Sigmoid colon (tissue), 6 donors: ENCODE measurements at regions not wholly inside any gene's neighbourhood (a gene's known extent, or its start where the extent isn't known, plus 50 kb on each side); places are given as distances from the start of the nearest gene placed in this dataset.

Experiments used
- DNase-seq: peaks from one replicate; pipeline ENCODE4 v3.0.0-alpha.2; 2019
- H3K27ac ChIP-seq, 4 donors: fragments of 200-600 bp; sonication (generic); one replicate each; pipeline ENCODE4 v1.5.1; 2016 to 2019; ENCODE audit warnings: mild to moderate bottlenecking in 1 of 4
- H3K27me3 ChIP-seq, 3 donors: fragments of 200-600 bp; sonication (generic); one replicate each; pipeline ENCODE4 v1.5.1; 2019; ENCODE audit warnings: mild to moderate bottlenecking in 1 of 3
- H3K36me3 ChIP-seq, 4 donors: fragments of 200-600 bp; sonication (generic); one replicate each; pipeline ENCODE4 v1.5.1; 2016 to 2019
- H3K4me1 ChIP-seq, 4 donors: fragments of 200-600 bp; sonication (generic); one replicate each; pipeline ENCODE4 v1.5.1; 2017 to 2019
- H3K4me3 ChIP-seq, 4 donors: fragments of 200-600 bp; sonication (generic); one replicate each; pipeline ENCODE4 v1.5.1; 2017 to 2019; ENCODE audit warnings: mild to moderate bottlenecking in 2 of 4, moderate library complexity in 1 of 4
- H3K9me3 ChIP-seq, 4 donors: fragments of 200-600 bp in 3 of 4; sonication (generic) in 3 of 4; one replicate each; pipeline versions ENCODE4 v1.5.1 to v1.6.1; 2013 to 2019
- CTCF ChIP-seq, 4 experiments: fragments of 450-650 bp in 3 of 4; fragments of 200-600 bp in 1 of 4; IDR thresholded peaks; one replicate each; pipeline ENCODE4 v1.5.1; 2016 to 2019; ENCODE audit warnings: antibody characterized with exemption in 4 of 4, mild to moderate bottlenecking in 3 of 4, moderate library complexity in 2 of 4
- EP300 ChIP-seq, 4 donors: sonication (generic); formaldehyde crosslinking; IDR thresholded peaks; one replicate each; pipeline ENCODE4 v1.6.1; 2017; ENCODE audit warnings: antibody characterized with exemption in 4 of 4
- POLR2A ChIP-seq, 2 donors: fragments of 450-650 bp; IDR thresholded peaks; one replicate each; pipeline ENCODE4 v1.6.1; 2016; ENCODE audit warnings: antibody characterized with exemption in 2 of 2, mild to moderate bottlenecking in 2 of 2, moderate library complexity in 2 of 2
- POLR2AphosphoS5 ChIP-seq, 4 donors: sonication (generic); formaldehyde crosslinking; IDR thresholded peaks; one replicate each; pipeline ENCODE4 v1.6.1; 2017; ENCODE audit warnings: antibody characterized with exemption in 4 of 4
- WGBS, 2 donors: extraction: QIAGEN DNeasy Blood & Tissue Kit; methylation state at CpG; one replicate each; pipeline ENCODE4 v1.1.7; 2013; 5-methylcytosine and 5-hydroxymethylcytosine counted together
- intact Hi-C: fragments of 100-400 bp; cut with DNase I; formaldehyde crosslinking; loops from one replicate; pipeline ENCODE4 v1.15.1; 2023
- donor health status: healthy with polysubstance abuse.
- donor health status: healthy.

DNA sequence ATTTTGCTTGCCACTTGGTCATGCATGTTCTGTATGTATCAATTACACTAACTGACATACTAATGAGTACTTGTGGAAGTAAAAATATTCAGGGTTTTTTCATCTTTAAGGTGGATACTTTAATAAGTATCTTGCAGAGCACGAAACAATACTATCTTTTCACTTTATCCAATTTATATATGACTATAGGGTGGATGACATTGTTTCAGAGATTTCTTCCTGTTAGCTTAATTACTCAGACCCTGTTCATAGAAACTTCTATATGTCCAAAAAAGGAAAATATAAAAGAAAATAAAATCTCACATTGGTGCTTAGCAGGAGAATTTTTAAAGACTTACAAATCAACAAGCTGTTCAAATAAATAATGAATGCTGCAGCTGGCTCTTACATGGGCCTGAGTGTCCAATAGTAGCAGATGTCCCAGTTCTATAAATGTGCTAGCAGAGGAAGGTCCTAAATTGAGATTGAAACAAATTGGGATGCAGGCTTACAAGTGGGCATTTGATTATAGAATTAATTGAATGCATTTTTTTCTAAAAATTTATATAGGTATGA is 91.5 kb upstream of the THSD7A start:
- H3K4me1 ChIP-seq: no peaks in the 10 kb centered on the region
- TF ChIP-seq POLR2AphosphoS5 (IDR thresholded peaks at IDR 0.05): no peak
- no peak for TF ChIP-seq POLR2A (IDR thresholded peaks at IDR 0.05)
- TF ChIP-seq EP300 (IDR thresholded peaks at IDR 0.05): no peak
- no peak for TF ChIP-seq CTCF (IDR thresholded peaks at IDR 0.05)
- intact Hi-C loops: no loop called here
- H3K27me3 ChIP-seq: no peaks in the 10 kb centered on the region
- no peak overlapping the region for H3K4me3 ChIP-seq
- no peak for DNase-seq
- H3K9me3 ChIP-seq: peaks cover 0 to 4% (median 0%) of the 10 kb centered on the region in 4 donors
- H3K36me3 ChIP-seq: no peaks in the 10 kb centered on the region
- no peak overlapping the region for H3K27ac ChIP-seq
- 73 to 85% methylated on average over 1 of the region's 1 CpG for WGBS, 2 donors

DNA sequence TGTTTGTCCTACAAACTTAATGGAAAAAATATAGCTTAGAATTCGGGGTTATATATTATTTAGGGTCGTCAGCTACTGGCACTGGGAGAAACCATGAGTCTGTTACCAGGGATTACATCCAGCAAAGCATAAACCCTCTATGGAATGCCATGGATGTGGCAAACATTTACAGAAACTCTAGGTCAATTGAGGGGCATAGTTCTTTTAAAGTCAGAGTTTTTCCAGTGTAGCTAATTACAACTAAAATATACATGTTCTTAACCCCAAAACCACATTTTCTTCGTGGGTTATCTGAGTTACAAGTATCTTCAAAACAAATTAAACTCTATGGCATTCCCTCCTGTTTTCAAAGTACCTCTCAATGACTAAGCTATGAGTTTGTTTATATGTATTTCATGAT is 99.3 kb upstream of the THSD7A start:
- TF ChIP-seq POLR2AphosphoS5 (IDR thresholded peaks at IDR 0.05) (no peak), EP300 (IDR thresholded peaks at IDR 0.05) (no peak), CTCF (IDR thresholded peaks at IDR 0.05) (no peak), POLR2A (IDR thresholded peaks at IDR 0.05) (no peak)
- no peak overlapping the region for H3K27ac ChIP-seq
- H3K36me3 ChIP-seq: no peaks in the 10 kb centered on the region
- no peak overlapping the region for H3K4me3 ChIP-seq
- intact Hi-C loops: no loop called here
- no peak for DNase-seq
- 57 to 58% methylated on average over 3 of the region's 3 CpGs for WGBS, 2 donors
- no peaks in the 10 kb centered on the region for H3K27me3 ChIP-seq
- H3K9me3 ChIP-seq: no peaks in the 10 kb centered on the region
- H3K4me1 ChIP-seq: no peaks in the 10 kb centered on the region

DNA sequence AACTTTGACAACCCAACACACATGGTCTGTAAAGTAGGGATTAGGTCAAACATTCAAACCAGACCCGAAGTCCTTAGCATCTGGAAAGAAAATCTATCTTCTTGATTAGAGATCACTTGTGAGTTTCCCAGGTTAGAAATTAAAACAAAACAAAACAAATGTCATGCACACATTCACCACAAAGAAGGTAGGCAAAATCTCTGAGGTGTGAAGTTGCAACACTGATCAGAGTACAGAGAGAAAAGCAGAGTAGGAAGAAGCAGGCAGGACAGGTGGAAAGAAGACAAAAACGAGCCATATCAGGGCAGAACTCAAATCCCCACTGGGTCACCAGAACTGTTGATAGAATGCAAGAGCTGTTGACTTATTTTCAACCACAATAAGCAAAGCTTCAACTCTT is 102.8 kb upstream of the THSD7A start:
- DNase-seq: no peak
- no peak for TF ChIP-seq EP300 (IDR thresholded peaks at IDR 0.05)
- no peak for TF ChIP-seq CTCF (IDR thresholded peaks at IDR 0.05)
- no peak for TF ChIP-seq POLR2AphosphoS5 (IDR thresholded peaks at IDR 0.05)
- TF ChIP-seq POLR2A (IDR thresholded peaks at IDR 0.05): no peak
- H3K27me3 ChIP-seq: no peaks in the 10 kb centered on the region
- no peaks in the 10 kb centered on the region for H3K4me1 ChIP-seq
- no peaks in the 10 kb centered on the region for H3K36me3 ChIP-seq
- WGBS, 2 donors: 13 to 43% methylated on average over 2 of the region's 2 CpGs
- H3K27ac ChIP-seq: no peak overlapping the region
- intact Hi-C loops: no loop called here
- H3K9me3 ChIP-seq: no peaks in the 10 kb centered on the region
- no peak overlapping the region for H3K4me3 ChIP-seq

DNA sequence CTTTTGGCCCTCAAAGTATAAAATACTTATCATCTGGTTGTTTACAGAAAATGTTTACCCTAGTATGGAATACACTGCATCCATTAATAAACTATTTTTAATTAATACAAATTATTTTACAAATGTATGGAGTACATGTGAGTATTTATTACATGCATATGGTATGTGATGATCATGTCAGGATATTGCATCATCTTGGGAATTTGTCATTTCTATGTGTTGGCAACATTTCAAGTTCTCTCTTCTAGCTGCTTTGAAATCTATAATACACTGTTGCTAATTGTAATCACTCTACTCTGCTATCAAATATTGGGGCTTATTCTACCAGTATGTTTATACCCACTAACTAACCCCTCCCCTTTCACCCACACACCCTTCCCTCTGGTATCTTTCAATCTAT is 103.9 kb upstream of the THSD7A start:
- Histone ChIP-seq H3K27ac (no peak overlapping the region), H3K27me3 (no peaks in the 10 kb centered on the region), H3K9me3 (no peaks in the 10 kb centered on the region), H3K4me1 (no peaks in the 10 kb centered on the region), H3K36me3 (no peaks in the 10 kb centered on the region), H3K4me3 (no peak overlapping the region)
- no peak for DNase-seq
- intact Hi-C loops: no loop called here
- TF ChIP-seq EP300 (IDR thresholded peaks at IDR 0.05) (no peak), CTCF (IDR thresholded peaks at IDR 0.05) (no peak), POLR2AphosphoS5 (IDR thresholded peaks at IDR 0.05) (no peak), POLR2A (IDR thresholded peaks at IDR 0.05) (no peak)

- no peak overlapping the region for H3K27ac ChIP-seq
- no peak overlapping the region for H3K4me3 ChIP-seq
- no peaks in the 10 kb centered on the region for H3K36me3 ChIP-seq
- intact Hi-C loops: no loop called here
- WGBS, 2 donors: 96 to 100% methylated on average over 1 of the region's 1 CpG
- no peaks in the 10 kb centered on the region for H3K27me3 ChIP-seq
- no peak for TF ChIP-seq POLR2A (IDR thresholded peaks at IDR 0.05)
- TF ChIP-seq EP300 (IDR thresholded peaks at IDR 0.05): no peak
- TF ChIP-seq CTCF (IDR thresholded peaks at IDR 0.05): no peak
- TF ChIP-seq POLR2AphosphoS5 (IDR thresholded peaks at IDR 0.05): no peak
- no peak for DNase-seq
- H3K9me3 ChIP-seq: peaks cover 0 to 5% (median 0%) of the 10 kb centered on the region in 4 donors
- no peaks in the 10 kb centered on the region for H3K4me1 ChIP-seq
Measured at GRCh38 chr7:11946794-11947193, 114.8 kb upstream of the THSD7A start.
